DND-41 (cell line): ENCODE measurements at regions not wholly inside any gene's neighbourhood (a gene's known extent, or its start where the extent isn't known, plus 50 kb on each side); places are given as distances from the start of the nearest gene placed in this dataset.

ENCODE experiments used
- ATAC-seq: fragments of 200-7000 bp; cut with Tn5 transposase; 3 replicates; pipeline ENCODE4 v1.9.1; 2021; ENCODE audit warnings: low read depth; ENCODE audit not compliant: insufficient read depth
- DNase-seq: peaks from one replicate; pipeline ENCODE4 v3.0.0-alpha.2; 2020
- H2AFZ ChIP-seq: 2 replicates; pipeline ENCODE4 v1.6.0; 2012; ENCODE audit warnings: low read depth, low read length
- H3K27ac ChIP-seq: 2 replicates; pipeline ENCODE4 v1.5.1; 2012; ENCODE audit warnings: low read length, inconsistent platforms
- H3K27me3 ChIP-seq: fragments of 200-600 bp; sonication (generic); 2 replicates; pipeline ENCODE4 v1.6.0; 2012; ENCODE audit warnings: low read length, mild to moderate bottlenecking, inconsistent platforms; ENCODE audit not compliant: insufficient read depth, poor library complexity
- H3K36me3 ChIP-seq: 2 replicates; pipeline ENCODE4 v1.5.1; 2012; ENCODE audit warnings: low read length, inconsistent platforms; ENCODE audit not compliant: insufficient read depth
- H3K4me1 ChIP-seq: 2 replicates; pipeline ENCODE4 v1.5.1; 2012; ENCODE audit warnings: mild to moderate bottlenecking, low read length; ENCODE audit not compliant: insufficient read depth
- H3K4me2 ChIP-seq: 2 replicates; pipeline ENCODE4 v1.6.0; 2012; ENCODE audit warnings: mild to moderate bottlenecking, moderate library complexity, low read length, inconsistent platforms; ENCODE audit not compliant: insufficient read depth
- H3K4me3 ChIP-seq, 2 experiments: fragments of 200-600 bp in 1 of 2; shearing (Covaris generic) in 1 of 2; 2 replicates each; pipeline ENCODE4 v1.5.1; 2012 to 2016; ENCODE audit warnings: inconsistent platforms in 2 of 2, low read length in 2 of 2, mild to moderate bottlenecking in 2 of 2, low read depth in 1 of 2, moderate library complexity in 1 of 2
- H3K79me2 ChIP-seq: 2 replicates; pipeline ENCODE4 v1.6.0; 2012; ENCODE audit warnings: low read length, inconsistent platforms; ENCODE audit not compliant: insufficient read depth
- H3K9ac ChIP-seq: 2 replicates; pipeline ENCODE4 v1.6.0; 2012; ENCODE audit warnings: low read depth, mild to moderate bottlenecking, inconsistent platforms, low read length, moderate library complexity
- H3K9me3 ChIP-seq: 2 replicates; pipeline ENCODE4 v1.5.1; 2012; ENCODE audit warnings: low read length, moderate library complexity, mild to moderate bottlenecking, inconsistent platforms; ENCODE audit not compliant: insufficient read depth, severe bottlenecking
- H4K20me1 ChIP-seq: 2 replicates; pipeline ENCODE4 v1.6.0; 2012; ENCODE audit warnings: low read length; ENCODE audit not compliant: insufficient read depth
- CTCF ChIP-seq: IDR thresholded peaks from 2 replicates; pipeline ENCODE4 v1.5.1; 2012; ENCODE audit warnings: borderline replicate concordance, low read length, moderate library complexity, mild to moderate bottlenecking; ENCODE audit not compliant: poor library complexity, severe bottlenecking; ENCODE audit errors: extremely low read depth
- EZH2 ChIP-seq: IDR thresholded peaks from 3 replicates; pipeline ENCODE4 v1.6.1; 2012; ENCODE audit warnings: borderline replicate concordance, low read depth, mild to moderate bottlenecking, moderate library complexity, low read length, inconsistent platforms; ENCODE audit not compliant: severe bottlenecking

GRCh38 chr3:159455741-159456181 lies 532.9 kb upstream of the IL12A start:
- Histone ChIP-seq H3K36me3 (no peaks in the 10 kb centered on the region), H3K4me1 (no peaks in the 10 kb centered on the region), H3K4me2 (no peak overlapping the region), H4K20me1 (no peaks in the 10 kb centered on the region), H3K4me3 (no peak overlapping the region), H3K27me3 (no peaks in the 10 kb centered on the region), H3K9me3 (no peaks in the 10 kb centered on the region), H3K9ac (no peak overlapping the region), H3K79me2 (no peaks in the 10 kb centered on the region), H3K27ac (no peak overlapping the region), H2AFZ (no peak overlapping the region)
- TF ChIP-seq CTCF (no peak), EZH2 (no peak)
- ATAC-seq (no peak), DNase-seq (no peak)

- TF ChIP-seq CTCF = no peak
- TF ChIP-seq EZH2 = no peak
- no peak for ATAC-seq
- Histone ChIP-seq H3K9ac (no peak overlapping the region), H4K20me1 (no peaks in the 10 kb centered on the region), H3K36me3 (no peaks in the 10 kb centered on the region), H2AFZ (no peak overlapping the region), H3K4me3 (no peak overlapping the region), H3K27ac (no peak overlapping the region), H3K9me3 (no peaks in the 10 kb centered on the region), H3K4me2 (no peak overlapping the region), H3K27me3 (no peaks in the 10 kb centered on the region), H3K4me1 (no peaks in the 10 kb centered on the region), H3K79me2 (no peaks in the 10 kb centered on the region)
- DNase-seq = no peak
These were observed 530.6 kb upstream of the IL12A start for GRCh38 chr3:159458010-159458409.

- H3K4me2 ChIP-seq = no peak overlapping the region
- H2AFZ ChIP-seq = no peak overlapping the region
- no peak for DNase-seq
These were observed 529.7 kb upstream of the IL12A start for GRCh38 chr3:159458982-159459381.

More at GRCh38 chr3:159458982-159459381, 529.7 kb upstream of the IL12A start:
- Histone ChIP-seq H3K4me3 (no peak overlapping the region), H4K20me1 (no peaks in the 10 kb centered on the region), H3K9ac (no peak overlapping the region), H3K27me3 (no peaks in the 10 kb centered on the region), H3K9me3 (no peaks in the 10 kb centered on the region), H3K4me1 (no peaks in the 10 kb centered on the region), H3K27ac (no peak overlapping the region), H3K36me3 (no peaks in the 10 kb centered on the region), H3K79me2 (no peaks in the 10 kb centered on the region)
- no peak for ATAC-seq
- TF ChIP-seq EZH2 = no peak
- TF ChIP-seq CTCF = no peak
